HG02763 (cell line): ENCODE measurements at regions not wholly inside any gene's neighbourhood (a gene's known extent, or its start where the extent isn't known, plus 50 kb on each side); places are given as distances from the start of the nearest gene placed in this dataset.
"Not testable (repeated sequence)": the region's sequence is repeated elsewhere in the genome, so short reads cannot be mapped to it uniquely, and the experiment has no call there.

Source experiments
- ATAC-seq: cut with Tn5 transposase; IDR thresholded peaks from one replicate; pipeline ENCODE4 v1.9.1; 2021; ENCODE audit warnings: mild to moderate bottlenecking, moderate library complexity; ENCODE audit not compliant: unreplicated experiment

- ATAC-seq, result not testable (repeated sequence)
Measured at GRCh38 chr21:5975719-5976118, 4545.7 kb upstream of the TPTE start.

- not testable (repeated sequence) for ATAC-seq
Measured at GRCh38 chr21:5997586-5997985, 4523.8 kb upstream of the TPTE start.

- not testable (repeated sequence) for ATAC-seq
Measured at GRCh38 chr21:6015422-6016057, 4505.8 kb upstream of the TPTE start.

- not testable (repeated sequence) for ATAC-seq
Measured at GRCh38 chr21:6020460-6020859, 4500.9 kb upstream of the TPTE start.

GRCh38 chr21:6020953-6021716 lies 4500.2 kb upstream of the TPTE start:
- ATAC-seq, result not testable (repeated sequence)

GRCh38 chr21:6021717-6022270 lies 4499.6 kb upstream of the TPTE start:
- ATAC-seq, result not testable (repeated sequence)

- not testable (repeated sequence) for ATAC-seq
Measured at GRCh38 chr21:6023331-6023730, 4498.1 kb upstream of the TPTE start.

- not testable (repeated sequence) for ATAC-seq
Measured at GRCh38 chr21:6025139-6025538, 4496.2 kb upstream of the TPTE start.

- ATAC-seq, result not testable (repeated sequence)
Measured at GRCh38 chr21:6027497-6027896, 4493.9 kb upstream of the TPTE start.

- not testable (repeated sequence) for ATAC-seq
Measured at GRCh38 chr21:6034124-6034678, 4487.2 kb upstream of the TPTE start.

- ATAC-seq, result not testable (repeated sequence)
Measured at GRCh38 chr21:6034820-6035473, 4486.4 kb upstream of the TPTE start.

GRCh38 chr21:6035474-6036155 lies 4485.8 kb upstream of the TPTE start:
- not testable (repeated sequence) for ATAC-seq

- not testable (repeated sequence) for ATAC-seq
Measured at GRCh38 chr21:6039224-6039623, 4482.2 kb upstream of the TPTE start.

GRCh38 chr21:6040095-6040494 lies 4481.3 kb upstream of the TPTE start:
- ATAC-seq, result not testable (repeated sequence)

- ATAC-seq, result not testable (repeated sequence)
Measured at GRCh38 chr21:6043430-6044275, 4477.7 kb upstream of the TPTE start.

GRCh38 chr21:6044695-6045094 lies 4476.7 kb upstream of the TPTE start:
- not testable (repeated sequence) for ATAC-seq

GRCh38 chr21:6049930-6050329 lies 4471.5 kb upstream of the TPTE start:
- not testable (repeated sequence) for ATAC-seq

- not testable (repeated sequence) for ATAC-seq
Measured at GRCh38 chr21:6052109-6052508, 4469.3 kb upstream of the TPTE start.

GRCh38 chr21:6053145-6053544 lies 4468.2 kb upstream of the TPTE start:
- not testable (repeated sequence) for ATAC-seq
